Renal cortical epithelial cell (primary cell): ENCODE measurements at regions not wholly inside any gene's neighbourhood (a gene's known extent, or its start where the extent isn't known, plus 50 kb on each side); places are given as distances from the start of the nearest gene placed in this dataset.
"Not testable (repeated sequence)": the region's sequence is repeated elsewhere in the genome, so short reads cannot be mapped to it uniquely, and the experiment has no call there.

Source experiments
- DNase-seq: peaks from one replicate; pipeline ENCODE4 v3.0.0-alpha.2; 2011; ENCODE audit warnings: low read depth

- no peak for DNase-seq
These were observed 500.1 kb downstream of the CCDC171 start for GRCh38 chr9:16052757-16053530.

- DNase-seq, result no peak
These were observed 504.7 kb downstream of the CCDC171 start for GRCh38 chr9:16057541-16057940.

GRCh38 chr9:16058131-16058549 is 505.3 kb downstream of the CCDC171 start:
- peak; percentile 66 for DNase-seq

DNA sequence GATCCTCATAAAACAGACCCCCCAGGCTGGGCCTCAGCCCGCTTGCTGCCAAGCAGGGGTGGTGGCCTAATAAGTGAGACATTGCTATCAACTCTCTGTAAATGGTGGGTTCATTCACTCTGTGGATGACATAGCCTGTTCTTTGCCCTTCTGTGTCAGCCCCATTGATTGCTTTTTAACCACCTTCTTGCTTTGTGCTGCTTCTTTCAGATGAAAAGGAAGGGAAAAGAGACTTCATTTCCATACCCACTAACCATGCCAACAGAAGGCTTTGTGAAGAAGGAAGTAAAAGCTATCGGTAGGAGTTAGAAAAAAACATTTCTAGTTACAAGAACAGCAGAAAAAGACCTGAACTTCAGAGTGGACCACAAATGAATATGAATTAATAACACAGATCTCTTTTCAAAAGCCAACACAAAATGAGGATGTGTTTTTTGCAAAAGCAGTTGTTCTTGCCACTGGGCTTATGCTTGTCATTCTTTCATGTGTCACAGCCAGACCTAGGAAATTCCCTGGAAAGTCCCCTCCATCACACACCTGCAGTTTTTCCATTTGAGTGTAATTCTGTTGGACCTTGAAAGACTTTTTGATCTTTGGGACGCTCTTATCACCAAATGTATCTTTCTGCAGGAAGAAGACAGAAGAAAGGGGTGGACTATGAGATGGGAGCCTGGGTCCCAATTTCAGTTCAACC is 507.7 kb downstream of the CCDC171 start:
- peak; percentile 31 for DNase-seq

DNA sequence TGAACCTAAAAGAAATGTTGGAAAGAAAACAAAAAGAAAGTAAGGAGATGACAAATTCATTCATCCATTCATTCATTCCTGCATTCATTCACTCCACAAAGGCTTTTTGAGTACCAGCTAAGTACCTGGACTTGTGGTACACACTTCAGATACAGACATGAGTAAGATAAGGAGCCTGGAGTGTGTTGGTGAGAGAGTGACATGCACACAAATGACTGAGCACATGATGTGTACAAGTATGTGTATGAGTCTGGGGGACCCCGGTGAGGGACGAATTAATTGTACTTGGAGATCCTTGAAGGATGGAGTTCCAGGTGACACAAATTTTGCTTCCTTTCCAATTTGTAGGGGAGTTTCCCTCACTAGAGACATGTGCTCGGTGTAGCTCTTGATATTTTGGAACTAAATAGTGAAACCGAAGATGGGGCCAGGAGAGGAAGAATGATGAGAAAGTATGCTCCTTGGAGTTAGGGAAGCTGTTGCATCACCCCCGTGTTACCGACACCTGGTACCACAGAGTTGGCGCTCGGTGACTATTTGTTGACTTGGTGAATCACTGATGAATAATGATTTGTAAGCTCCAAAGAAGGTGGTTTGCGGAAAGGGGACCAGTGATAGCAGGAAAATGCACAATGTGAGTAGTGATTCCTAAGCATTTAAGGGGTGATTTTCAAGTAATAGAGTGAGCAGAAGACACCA is 509.8 kb downstream of the CCDC171 start:
- peak; percentile 96 for DNase-seq

DNA sequence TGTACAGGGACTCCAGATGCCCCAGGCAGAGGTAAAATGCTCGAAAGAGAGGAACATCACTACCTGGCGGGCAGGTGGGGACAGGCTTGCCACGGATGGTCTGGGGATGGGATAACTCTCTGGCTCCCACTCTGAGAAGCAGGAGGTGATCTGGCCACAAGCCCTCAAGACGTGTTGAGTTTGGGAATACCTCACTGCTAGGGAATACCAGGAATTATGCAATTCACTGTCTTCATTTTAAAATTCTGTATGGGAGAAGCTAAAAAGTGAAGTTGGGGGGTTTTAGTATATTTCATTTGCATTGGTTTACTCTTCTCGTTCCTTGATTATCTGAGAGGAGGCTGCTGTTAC is 510.4 kb downstream of the CCDC171 start:
- DNase-seq, result peak; percentile 34

GRCh38 chr9:16064771-16065170 is 511.9 kb downstream of the CCDC171 start:
- peak; percentile 72 for DNase-seq

DNA sequence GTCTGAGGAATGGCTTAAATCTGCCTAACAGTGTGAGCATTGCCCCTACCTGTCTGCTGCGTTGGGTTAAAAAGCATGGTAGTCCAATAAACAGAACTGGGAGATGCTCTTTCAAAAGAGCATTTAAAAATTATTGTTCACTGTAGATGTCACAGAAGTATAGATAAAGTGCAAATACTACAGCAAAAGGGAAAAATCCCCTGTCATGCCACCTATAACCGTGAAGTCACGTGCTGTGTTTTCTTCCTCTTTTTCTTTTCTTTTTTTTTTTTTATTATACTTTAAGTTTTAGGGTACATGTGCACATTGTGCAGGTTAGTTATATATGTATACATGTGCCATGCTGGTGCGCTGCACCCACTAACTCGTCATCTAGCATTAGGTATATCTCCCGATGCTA is 513.4 kb downstream of the CCDC171 start:
- not testable (repeated sequence) for DNase-seq

DNA sequence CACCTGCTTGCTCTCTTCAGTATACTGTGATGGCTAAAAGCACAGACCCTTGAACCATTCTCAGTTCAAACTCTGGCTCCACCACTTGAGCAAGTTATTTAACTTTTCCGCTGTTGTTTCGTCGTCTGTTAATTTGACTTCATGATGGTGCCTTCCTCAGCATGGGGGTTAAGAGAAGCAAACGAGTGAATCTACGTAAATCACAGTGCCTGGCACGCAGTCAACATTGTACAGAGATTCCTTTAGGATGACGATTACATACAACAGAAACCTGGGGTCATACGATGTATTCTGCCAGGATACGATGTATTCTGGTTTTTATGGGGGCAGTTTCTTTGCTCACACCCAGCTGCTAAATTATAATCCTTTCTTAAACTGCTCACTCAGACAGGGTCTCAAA is 515.6 kb downstream of the CCDC171 start:
- DNase-seq, result no peak

DNA sequence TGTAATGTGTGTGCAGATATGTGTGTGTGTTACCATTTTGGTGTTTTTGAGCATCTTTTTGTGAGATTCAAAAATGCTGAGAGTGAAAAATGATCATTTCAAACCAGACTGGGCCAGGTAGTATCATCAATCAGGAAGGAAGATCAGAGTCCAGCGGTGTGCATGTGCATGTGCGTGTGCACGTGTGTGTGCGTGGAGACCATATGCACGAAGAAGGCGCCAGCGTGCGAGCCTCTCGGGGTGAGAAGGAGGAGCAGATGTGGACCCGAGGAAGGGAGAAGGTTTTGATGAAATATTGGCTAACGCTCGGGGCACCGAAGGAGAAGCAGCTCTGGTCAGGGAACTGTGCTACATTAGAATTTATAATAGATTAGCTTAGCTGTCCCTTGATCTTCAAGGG is 516.4 kb downstream of the CCDC171 start:
- no peak for DNase-seq

DNA sequence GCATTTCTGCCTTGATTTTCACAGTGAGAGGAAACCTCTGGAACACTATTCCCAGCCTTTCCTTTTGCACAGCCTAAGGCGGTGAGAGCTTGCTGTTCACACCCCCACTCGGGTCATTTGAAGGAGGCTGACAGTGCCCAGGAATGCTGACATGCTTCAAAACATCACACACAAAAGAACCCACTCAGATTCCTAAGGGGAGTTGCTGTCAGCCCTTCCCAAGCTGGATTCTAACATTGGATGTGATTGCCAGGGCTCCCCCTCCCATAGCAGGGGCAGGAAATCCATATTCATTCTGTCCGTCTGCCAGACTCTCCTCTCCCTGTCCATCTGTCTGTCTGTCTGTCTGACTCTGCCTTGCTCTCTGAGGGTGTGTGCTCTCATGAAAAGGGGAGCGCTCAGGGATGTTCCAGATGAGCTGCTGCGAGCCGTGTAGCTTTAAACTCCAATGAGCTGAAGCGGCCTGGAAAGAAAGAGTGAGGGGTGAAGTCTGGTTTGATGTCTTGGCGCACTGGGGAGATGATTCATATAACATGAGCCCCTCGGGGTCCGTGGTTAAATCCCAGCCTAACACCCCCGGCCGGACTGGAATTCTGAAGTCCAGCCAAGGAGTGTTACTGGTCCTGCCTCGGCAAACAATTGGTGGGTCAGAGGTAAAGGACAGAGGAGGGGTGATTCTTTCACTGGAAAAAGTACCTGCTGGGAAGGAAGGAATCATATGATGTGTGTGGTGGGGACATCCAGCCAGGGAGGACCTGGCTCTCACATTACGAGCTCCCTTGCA is 517.0 kb downstream of the CCDC171 start:
- DNase-seq, result peak; percentile 84

GRCh38 chr9:16070455-16071145 is 517.8 kb downstream of the CCDC171 start:
- DNase-seq, result no peak

GRCh38 chr9:16071400-16071799 is 518.6 kb downstream of the CCDC171 start:
- no peak for DNase-seq

- DNase-seq, result no peak
These were observed 522.1 kb downstream of the CCDC171 start for GRCh38 chr9:16074963-16075362.

GRCh38 chr9:16075696-16076095 is 522.9 kb downstream of the CCDC171 start:
- DNase-seq, result no peak

- DNase-seq, result no peak
These were observed 523.7 kb downstream of the CCDC171 start for GRCh38 chr9:16076511-16076910.

GRCh38 chr9:16082796-16083195 is 530.0 kb downstream of the CCDC171 start:
- no peak for DNase-seq

- DNase-seq, result no peak
These were observed 532.4 kb downstream of the CCDC171 start for GRCh38 chr9:16085167-16085726.

DNA sequence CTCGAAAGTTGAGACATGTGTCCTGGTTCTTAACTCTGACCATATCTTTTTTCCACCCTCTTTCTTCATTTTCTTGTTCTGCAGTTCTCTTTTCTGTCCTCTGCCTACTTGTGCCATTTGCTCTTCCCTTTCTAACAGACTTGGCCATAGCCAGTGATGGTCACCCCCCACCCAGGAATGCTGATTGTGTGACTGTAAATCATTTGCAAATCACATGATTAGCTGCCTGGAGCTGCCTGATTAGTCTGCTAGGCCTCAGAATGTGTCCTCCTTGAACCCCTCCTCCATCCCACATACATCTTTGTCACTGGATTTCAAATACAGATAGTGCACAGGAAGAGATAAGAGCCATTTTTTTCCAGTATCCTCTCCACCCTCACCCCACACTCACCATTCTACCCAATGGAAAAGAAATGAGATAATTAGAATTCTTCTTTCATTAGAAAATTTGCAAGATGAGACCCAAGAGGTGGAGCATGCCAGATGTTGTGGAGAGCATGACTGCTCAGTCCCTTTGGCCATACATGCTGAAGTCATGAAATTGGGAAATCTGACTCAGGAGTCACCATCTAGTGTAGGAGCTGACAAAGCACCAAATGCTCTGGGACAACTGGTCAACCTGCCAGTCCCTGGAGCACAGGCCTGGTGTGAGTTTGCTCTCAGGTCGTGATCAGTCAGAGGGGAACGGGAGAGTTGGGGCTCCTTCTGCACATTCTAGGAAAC is 538.2 kb downstream of the CCDC171 start:
- DNase-seq, result peak; percentile 58
